NCI-H524 (cell line): ENCODE measurements at regions not wholly inside any gene's neighbourhood (a gene's known extent, or its start where the extent isn't known, plus 50 kb on each side); places are given as distances from the start of the nearest gene placed in this dataset.
A peak's percentile ranks its signal among the peaks of the same experiment; 100 is the strongest.

Experiments used
- DNase-seq, 2 experiments: peaks; one replicate each; lab custom pipeline; 2025; lab: John Stamatoyannopoulos, UW

DNA sequence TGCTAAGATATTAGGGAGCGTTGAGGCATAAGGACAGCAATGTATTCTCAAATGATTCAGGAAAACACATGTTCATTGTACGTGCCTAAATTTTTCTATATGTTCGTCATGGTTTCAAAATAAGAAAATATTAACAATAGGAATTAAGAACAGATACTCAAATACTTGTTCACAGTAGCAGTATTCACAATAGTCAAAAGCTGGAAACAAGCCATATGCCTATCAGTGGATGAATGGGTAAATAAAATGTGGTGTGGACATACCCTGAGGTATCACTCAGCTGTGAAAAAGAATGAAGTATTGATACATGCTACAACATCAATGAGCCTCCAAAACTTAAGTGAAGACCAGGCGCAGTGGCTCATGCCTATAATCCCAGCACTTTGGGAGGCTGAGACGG, 84.7 kb upstream of the PTER start:
- no peak for DNase-seq

DNA sequence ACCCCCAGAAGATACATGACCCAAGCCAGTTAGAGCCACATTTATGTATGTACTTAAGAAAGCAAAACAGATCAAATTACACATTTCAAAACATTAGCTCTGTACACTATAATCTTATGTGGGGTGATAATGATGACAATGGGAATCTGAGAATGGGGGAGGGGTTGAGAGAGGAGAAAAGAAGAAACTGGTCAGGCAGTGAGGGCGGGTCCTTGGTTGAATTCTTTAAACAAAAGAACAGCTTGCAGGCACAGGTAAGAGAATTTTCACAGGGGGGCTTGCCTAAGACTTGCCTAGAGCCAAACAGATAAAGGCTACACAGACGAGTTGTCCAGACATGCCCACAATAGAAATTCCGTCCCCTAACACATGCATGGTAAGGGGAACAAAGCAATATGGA, 76.8 kb upstream of the PTER start:
- no peak for DNase-seq

DNA sequence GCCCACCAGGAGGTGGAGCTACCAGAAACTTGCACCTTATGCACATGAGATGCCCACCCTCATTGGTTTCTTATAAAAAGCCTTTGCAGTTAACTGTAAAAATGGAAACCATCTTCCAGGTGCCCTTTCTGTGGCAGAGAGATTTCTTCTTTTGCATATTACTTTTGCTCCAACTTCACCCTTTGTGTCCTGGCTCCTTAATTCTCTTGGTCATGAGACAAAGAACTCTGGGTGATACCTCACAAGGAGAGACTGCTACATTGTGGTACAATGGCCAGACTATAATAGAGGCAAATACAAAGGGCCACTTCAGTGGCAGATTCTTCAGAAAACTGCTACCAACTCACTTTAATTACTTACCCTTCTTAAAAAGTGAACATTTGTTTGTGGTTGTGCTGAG, 76.4 kb upstream of the PTER start:
- no peak for DNase-seq

DNA sequence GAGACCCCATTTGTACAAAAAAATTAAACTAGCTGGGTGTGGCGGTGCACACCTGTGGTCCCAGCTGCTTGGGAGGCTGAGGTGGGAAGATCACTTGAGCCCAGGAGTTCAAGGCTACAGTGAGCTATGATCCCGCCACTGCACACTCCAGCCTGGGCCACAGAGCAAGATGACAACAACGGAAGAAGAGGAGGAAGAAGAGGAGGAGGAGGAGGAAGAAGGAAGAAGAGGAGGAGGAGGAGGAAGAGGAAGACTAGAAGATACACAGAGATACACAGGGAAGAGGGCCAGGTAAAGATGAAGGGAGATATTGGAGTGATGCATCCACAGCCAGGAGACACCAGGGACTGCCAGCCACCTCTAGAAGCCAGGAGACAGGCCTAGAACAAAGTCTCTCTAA, 75.7 kb upstream of the PTER start:
- no peak for DNase-seq

DNA sequence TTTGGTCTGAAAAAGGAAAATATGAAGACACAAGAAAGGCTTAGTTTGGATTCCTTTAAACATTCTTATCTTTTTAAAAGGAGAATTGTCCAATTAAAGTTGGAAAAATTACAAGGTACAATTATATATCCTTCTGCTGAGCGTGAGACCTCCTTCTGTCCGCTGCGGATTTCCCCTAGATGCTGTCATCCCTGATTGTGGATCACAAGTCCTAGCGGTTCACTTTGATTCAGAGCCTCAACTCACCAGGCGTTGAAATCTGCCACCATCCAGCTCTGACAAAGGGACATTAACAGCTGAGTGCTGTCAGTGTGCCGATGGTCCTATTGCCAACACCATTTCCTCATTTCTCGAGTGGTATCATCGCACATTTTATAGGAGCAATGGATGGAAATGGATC, 73.1 kb upstream of the PTER start:
- no peak for DNase-seq

DNA sequence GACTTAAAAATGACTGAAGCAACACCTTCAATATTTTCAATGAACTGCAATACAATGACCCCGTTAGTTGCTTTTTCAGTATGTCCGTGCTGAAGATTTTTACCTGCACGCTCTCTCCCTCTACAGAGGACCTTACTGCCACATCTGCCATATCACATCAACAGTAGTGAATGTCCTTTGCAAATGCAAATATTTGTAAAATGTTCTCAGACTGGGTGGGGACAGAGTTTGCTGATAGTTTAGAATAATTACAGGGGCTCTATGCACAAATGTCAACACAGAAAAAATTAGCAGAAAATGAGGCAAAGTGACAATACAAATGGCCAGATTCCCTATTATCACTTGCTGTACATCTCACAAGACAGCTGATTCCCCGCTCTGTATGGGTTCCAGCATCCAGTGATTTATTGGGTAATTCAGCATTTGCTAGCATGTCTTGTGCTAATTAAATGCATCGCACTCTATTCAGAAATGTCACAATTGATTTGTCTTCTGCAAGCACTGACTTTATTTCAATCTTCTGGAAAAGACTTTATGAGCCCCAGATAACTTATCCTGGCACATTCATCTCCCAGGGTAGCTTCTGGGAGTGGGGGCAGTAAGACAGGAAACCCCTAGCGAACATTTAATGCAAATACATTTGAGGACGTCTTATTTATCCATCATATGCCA, 69.1 kb upstream of the PTER start:
- no peak for DNase-seq

DNA sequence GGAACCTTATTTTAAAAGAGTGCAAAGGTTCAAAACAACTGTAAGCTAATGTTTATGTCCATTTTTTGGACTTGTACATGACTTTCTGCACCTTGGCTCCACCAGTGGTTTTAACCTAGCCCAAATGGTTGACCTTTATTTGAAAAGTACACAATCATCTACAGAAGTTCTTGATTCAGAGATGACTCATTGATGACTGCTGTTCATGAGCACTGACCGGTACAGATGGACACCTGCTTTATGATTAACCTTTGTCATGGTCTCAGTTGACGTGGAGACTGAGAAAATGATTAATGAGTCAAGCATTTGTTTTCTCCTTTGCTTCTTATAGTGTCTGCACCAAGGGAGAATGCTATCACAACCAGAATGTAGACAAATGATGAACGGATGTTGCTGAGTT, 55.7 kb upstream of the PTER start:
- DNase-seq: no peak

DNA sequence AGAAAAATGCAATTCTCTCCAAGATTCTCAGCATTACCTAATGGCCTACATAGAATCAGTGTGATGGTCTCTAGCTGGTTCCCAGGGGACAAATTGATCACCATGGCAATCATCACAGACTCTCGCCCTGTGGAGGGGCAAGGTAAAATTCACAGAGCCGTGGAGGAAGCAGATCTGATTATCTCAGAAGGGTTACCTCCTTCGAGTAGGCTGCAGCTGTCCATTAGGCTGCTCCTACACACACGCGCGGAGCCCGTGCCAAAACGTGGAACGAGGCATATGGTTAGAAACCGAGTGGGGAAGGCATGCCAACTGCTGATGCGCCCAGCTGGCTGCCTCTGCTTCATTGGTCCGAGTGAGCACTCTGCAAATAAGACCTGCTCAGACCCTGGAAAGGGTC, 52.8 kb upstream of the PTER start:
- peak; percentile 74 to 84 for DNase-seq

DNA sequence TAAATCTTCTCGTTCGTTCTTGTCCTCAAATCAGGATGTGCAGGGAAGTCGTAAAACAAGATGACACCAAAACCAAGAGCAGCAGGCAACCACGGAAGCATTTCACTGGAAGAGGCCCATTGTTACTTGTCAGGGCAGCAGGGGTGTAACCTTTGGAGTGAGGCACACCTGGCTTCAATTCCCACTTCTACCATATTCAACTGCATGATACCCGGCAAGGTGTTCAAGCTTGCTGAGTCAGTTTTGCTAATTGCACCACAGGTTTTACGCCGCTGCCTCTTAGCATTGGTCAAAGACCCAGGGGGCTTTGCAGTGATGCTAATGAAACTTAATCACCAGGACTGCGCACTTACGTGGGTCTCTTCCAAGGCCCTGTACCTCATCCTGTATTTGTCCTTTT, 50.0 kb upstream of the PTER start:
- DNase-seq: no peak
